ENCODE measurements at regions not wholly inside any gene's neighbourhood (a gene's known extent, or its start where the extent isn't known, plus 50 kb on each side); places are given as distances from the start of the nearest gene placed in this dataset.

GRCh38 chr1:191963286-191963685 lies 195.0 kb upstream of the RGS18 start:
- no peak for TF ChIP-seq CTCF (IDR thresholded peaks at IDR 0.05)
- no peak for TF ChIP-seq ZFX (IDR thresholded peaks at IDR 0.05; ENCODE audit: borderline replicate concordance)

Measured in 22Rv1 (cell line).